CD4-positive, CD25-positive, alpha-beta regulatory T cell (primary cell): ENCODE measurements at regions not wholly inside any gene's neighbourhood (a gene's known extent, or its start where the extent isn't known, plus 50 kb on each side); places are given as distances from the start of the nearest gene placed in this dataset.
"Not testable (repeated sequence)": the region's sequence is repeated elsewhere in the genome, so short reads cannot be mapped to it uniquely, and the experiment has no call there.

ENCODE experiments used
- ATAC-seq, 2 donors: fragments of 150-1000 bp; cut with Tn5 transposase; one replicate each; pipeline ENCODE4 v1.10.0; 2021; ENCODE audit warnings: low read depth in 2 of 2, moderate number of reproducible peaks in 2 of 2, moderate library complexity in 1 of 2
- DNase-seq, 3 donors: peaks; one replicate each; pipeline versions ENCODE4 v3.0.0 to v3.0.0-alpha.2; 2012 to 2022; ENCODE audit warnings: mixed read lengths in 1 of 3
- H3K27ac ChIP-seq: one replicate; pipeline ENCODE4 v1.7.0; 2013; ENCODE audit warnings: mild to moderate bottlenecking, low read length; ENCODE audit not compliant: insufficient read depth, poor library complexity, severe bottlenecking
- H3K27me3 ChIP-seq: one replicate; pipeline ENCODE4 v1.7.0; 2013; ENCODE audit warnings: low read length; ENCODE audit not compliant: control insufficient read depth, insufficient read depth
- H3K36me3 ChIP-seq: one replicate; pipeline ENCODE4 v1.7.0; 2013; ENCODE audit warnings: mild to moderate bottlenecking, low read length, moderate library complexity; ENCODE audit not compliant: control insufficient read depth, insufficient read depth
- H3K4me1 ChIP-seq: 2 replicates; pipeline ENCODE4 v1.7.0; 2013; ENCODE audit warnings: mild to moderate bottlenecking, low read length; ENCODE audit not compliant: insufficient read depth, control insufficient read depth, poor library complexity, severe bottlenecking
- H3K4me3 ChIP-seq: one replicate; pipeline ENCODE4 v1.7.0; 2013; ENCODE audit warnings: low read depth, mild to moderate bottlenecking, low read length, moderate library complexity
- H3K9me3 ChIP-seq, 2 experiments: 1 replicate in 1 of 2; 2 replicates in 1 of 2; pipeline ENCODE4 v1.7.0; 2013; ENCODE audit warnings: low read length in 2 of 2, mild to moderate bottlenecking in 1 of 2, moderate library complexity in 1 of 2; ENCODE audit not compliant: control insufficient read depth in 2 of 2
- H3K27ac Mint-ChIP-seq, 3 donors: one replicate each; pipeline ENCODE4 v1.8.0; 2020 to 2022; ENCODE audit warnings: mild to moderate bottlenecking in 3 of 3, mixed read lengths in 3 of 3, moderate library complexity in 2 of 3
- H3K27me3 Mint-ChIP-seq: one replicate; pipeline ENCODE4 v1.8.0; 2022; ENCODE audit warnings: mild to moderate bottlenecking, mixed read lengths
- H3K36me3 Mint-ChIP-seq: one replicate; pipeline ENCODE4 v1.8.0; 2020; ENCODE audit warnings: mixed read lengths
- H3K4me1 Mint-ChIP-seq, 4 donors: one replicate each; pipeline ENCODE4 v1.8.0; 2020 to 2022; ENCODE audit warnings: mixed read lengths in 4 of 4, mild to moderate bottlenecking in 1 of 4
- H3K4me3 Mint-ChIP-seq, 4 donors: one replicate each; pipeline ENCODE4 v1.8.0; 2020 to 2022; ENCODE audit warnings: mild to moderate bottlenecking in 4 of 4, mixed read lengths in 4 of 4, moderate library complexity in 3 of 4
- H3K9me3 Mint-ChIP-seq, 7 donors: one replicate each; pipeline ENCODE4 v1.8.0; 2020 to 2022; ENCODE audit warnings: mixed read lengths in 7 of 7, mild to moderate bottlenecking in 3 of 7, moderate library complexity in 2 of 7

GRCh38 chr3:87836026-87836425, 222.8 kb downstream of the CGGBP1 start:
- Histone ChIP-seq H3K27me3 (no peaks in the 10 kb centered on the region), H3K27ac (no peak overlapping the region), H3K4me1 (no peaks in the 10 kb centered on the region), H3K4me3 (no peak overlapping the region), H3K36me3 (no peaks in the 10 kb centered on the region), H3K9me3 (peaks cover 0 to 2% of the 10 kb centered on the region in 2 experiments)
- DNase-seq, result no peak
- no peak overlapping the region for H3K27ac Mint-ChIP-seq
- no peaks in the 10 kb centered on the region for H3K4me1 Mint-ChIP-seq
- no peak overlapping the region for H3K4me3 Mint-ChIP-seq
- H3K9me3 Mint-ChIP-seq, result peaks cover 0 to 13% (median 0%) of the 10 kb centered on the region in 7 donors
- no peak for ATAC-seq
- no peaks in the 10 kb centered on the region for H3K27me3 Mint-ChIP-seq
- H3K36me3 Mint-ChIP-seq, result no peaks in the 10 kb centered on the region

DNA sequence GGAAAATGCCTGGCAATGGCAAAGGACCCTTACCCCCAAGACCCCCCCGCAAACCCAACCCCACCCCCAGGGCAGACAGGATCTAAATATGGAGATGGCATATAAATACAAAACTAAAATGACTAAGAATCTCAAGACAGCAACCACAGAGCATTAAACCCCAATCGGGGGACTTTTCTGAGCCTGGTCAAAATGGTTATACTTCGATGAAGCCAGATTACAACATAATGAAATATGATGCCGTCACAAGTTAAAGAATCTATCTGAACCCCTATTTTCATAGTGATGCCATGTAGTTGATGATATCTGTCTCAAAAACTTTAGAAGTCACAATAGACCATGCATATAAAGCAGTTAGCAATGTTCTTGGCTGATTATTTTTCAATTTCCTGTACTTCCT, 223.6 kb downstream of the CGGBP1 start:
- Histone ChIP-seq H3K9me3 (peaks cover 0 to 2% of the 10 kb centered on the region in 2 experiments), H3K36me3 (no peaks in the 10 kb centered on the region), H3K27ac (no peak overlapping the region), H3K4me3 (no peak overlapping the region), H3K4me1 (no peaks in the 10 kb centered on the region), H3K27me3 (no peaks in the 10 kb centered on the region)
- Mint-ChIP-seq H3K27ac (no peak overlapping the region), H3K4me3 (no peak overlapping the region), H3K9me3 (peaks cover 0 to 13% (median 0%) of the 10 kb centered on the region in 7 donors), H3K36me3 (no peaks in the 10 kb centered on the region), H3K27me3 (no peaks in the 10 kb centered on the region), H3K4me1 (no peaks in the 10 kb centered on the region)
- no peak for ATAC-seq
- DNase-seq, result no peak

- Histone ChIP-seq H3K36me3 (no peaks in the 10 kb centered on the region), H3K27ac (no peak overlapping the region), H3K4me1 (no peaks in the 10 kb centered on the region), H3K4me3 (no peak overlapping the region), H3K27me3 (no peaks in the 10 kb centered on the region), H3K9me3 (peaks cover 0 to 1% of the 10 kb centered on the region in 2 experiments)
- Mint-ChIP-seq H3K27me3 (no peaks in the 10 kb centered on the region), H3K4me3 (no peak overlapping the region), H3K27ac (no peak overlapping the region), H3K36me3 (no peaks in the 10 kb centered on the region), H3K9me3 (peaks cover 0 to 5% (median 0%) of the 10 kb centered on the region in 7 donors), H3K4me1 (no peaks in the 10 kb centered on the region)
- DNase-seq (no peak), ATAC-seq (no peak)
Observed at GRCh38 chr3:87834327-87834726, 224.5 kb downstream of the CGGBP1 start.

- DNase-seq (no peak), ATAC-seq (no peak)
- H3K36me3 Mint-ChIP-seq, result no peaks in the 10 kb centered on the region
- no peak overlapping the region for H3K27ac Mint-ChIP-seq
- H3K27me3 Mint-ChIP-seq, result no peaks in the 10 kb centered on the region
- no peak overlapping the region for H3K4me3 ChIP-seq
- no peak overlapping the region for H3K4me3 Mint-ChIP-seq
- H3K27ac ChIP-seq, result no peak overlapping the region
- H3K9me3 Mint-ChIP-seq, result no peaks in the 10 kb centered on the region
- no peaks in the 10 kb centered on the region for H3K4me1 ChIP-seq
- H3K9me3 ChIP-seq, result no peaks in the 10 kb centered on the region
- H3K4me1 Mint-ChIP-seq, result no peaks in the 10 kb centered on the region
- H3K27me3 ChIP-seq, result no peaks in the 10 kb centered on the region
- no peaks in the 10 kb centered on the region for H3K36me3 ChIP-seq
Observed at GRCh38 chr3:87833039-87833377, 225.8 kb downstream of the CGGBP1 start.

GRCh38 chr3:87828046-87828445, 230.8 kb downstream of the CGGBP1 start:
- no peaks in the 10 kb centered on the region for H3K27me3 ChIP-seq
- H3K27ac Mint-ChIP-seq, result no peak overlapping the region
- H3K4me1 Mint-ChIP-seq, result no peaks in the 10 kb centered on the region
- H3K4me1 ChIP-seq, result no peaks in the 10 kb centered on the region
- H3K36me3 Mint-ChIP-seq, result no peaks in the 10 kb centered on the region
- H3K36me3 ChIP-seq, result no peaks in the 10 kb centered on the region
- ATAC-seq (no peak), DNase-seq (no peak)
- no peak overlapping the region for H3K27ac ChIP-seq
- no peak overlapping the region for H3K4me3 Mint-ChIP-seq
- no peaks in the 10 kb centered on the region for H3K27me3 Mint-ChIP-seq
- peaks cover 0 to 2% (median 0%) of the 10 kb centered on the region in 7 donors for H3K9me3 Mint-ChIP-seq
- H3K4me3 ChIP-seq, result no peak overlapping the region
- H3K9me3 ChIP-seq, result no peaks in the 10 kb centered on the region

DNA sequence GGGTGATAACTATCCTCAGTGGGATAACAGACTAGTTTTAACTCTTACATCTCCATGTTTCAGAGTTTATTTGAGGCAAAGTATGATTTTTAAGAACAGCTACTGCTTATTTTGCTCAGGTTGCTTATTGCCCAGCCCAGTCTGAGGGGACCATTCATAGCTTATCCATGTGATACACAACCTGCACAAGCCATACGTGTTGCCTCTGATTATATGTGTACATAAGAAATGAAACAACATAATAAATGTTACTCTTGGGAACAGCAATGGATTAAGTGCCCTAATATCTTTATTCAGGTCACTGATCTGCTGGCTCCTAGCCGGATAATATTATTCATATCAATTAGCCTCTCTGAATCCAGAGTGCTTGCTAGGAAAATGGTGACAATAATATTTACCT, 236.2 kb downstream of the CGGBP1 start:
- ATAC-seq, result no peak
- Mint-ChIP-seq H3K36me3 (no peaks in the 10 kb centered on the region), H3K27me3 (peaks cover 5% of the 10 kb centered on the region), H3K9me3 (peaks cover 0 to 2% (median 0%) of the 10 kb centered on the region in 7 donors), H3K27ac (no peak overlapping the region), H3K4me3 (no peak overlapping the region), H3K4me1 (no peaks in the 10 kb centered on the region)
- no peak for DNase-seq
- Histone ChIP-seq H3K27me3 (no peaks in the 10 kb centered on the region), H3K27ac (no peak overlapping the region), H3K4me3 (no peak overlapping the region), H3K4me1 (no peaks in the 10 kb centered on the region), H3K9me3 (no peaks in the 10 kb centered on the region), H3K36me3 (no peaks in the 10 kb centered on the region)

DNA sequence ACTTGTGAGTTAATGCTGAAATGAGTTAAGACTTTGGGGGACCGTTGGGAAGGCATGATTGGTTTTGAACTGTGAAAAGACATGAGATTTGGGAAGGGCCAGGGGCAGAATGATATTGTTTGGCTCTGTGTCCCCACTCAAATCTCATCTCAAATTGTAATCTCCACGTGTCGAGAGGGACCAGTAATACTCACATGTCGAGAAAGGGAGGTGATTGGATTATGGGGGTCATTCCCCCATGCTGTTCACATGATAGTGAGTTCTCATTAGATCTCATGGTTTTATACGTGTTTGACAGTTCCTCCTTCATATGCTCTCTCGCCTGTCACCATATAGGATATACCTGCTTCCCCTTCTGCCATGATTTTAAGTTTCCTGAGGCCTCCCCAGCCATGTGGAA, 245.3 kb downstream of the CGGBP1 start:
- H3K27me3 Mint-ChIP-seq, H3K4me1 Mint-ChIP-seq, ATAC-seq: not testable (repeated sequence)

GRCh38 chr3:87811953-87812352, 246.9 kb downstream of the CGGBP1 start:
- DNase-seq, result no peak
- Histone ChIP-seq H3K9me3 (no peaks in the 10 kb centered on the region), H3K4me3 (no peak overlapping the region), H3K27ac (no peak overlapping the region), H3K27me3 (no peaks in the 10 kb centered on the region), H3K36me3 (no peaks in the 10 kb centered on the region), H3K4me1 (no peaks in the 10 kb centered on the region)
- Mint-ChIP-seq H3K9me3 (peaks cover 0 to 6% (median 0%) of the 10 kb centered on the region in 7 donors), H3K36me3 (no peaks in the 10 kb centered on the region), H3K27me3 (peaks cover 9% of the 10 kb centered on the region), H3K4me3 (no peak overlapping the region), H3K4me1 (no peaks in the 10 kb centered on the region), H3K27ac (no peak overlapping the region)
- no peak for ATAC-seq

More for the DNA sequence above, 245.3 kb downstream of the CGGBP1 start:
- not testable (repeated sequence) for H3K9me3 Mint-ChIP-seq, H3K27ac ChIP-seq, H3K36me3 ChIP-seq, H3K9me3 ChIP-seq, H3K27me3 ChIP-seq, H3K4me3 Mint-ChIP-seq, DNase-seq, H3K36me3 Mint-ChIP-seq, H3K4me1 ChIP-seq, H3K4me3 ChIP-seq, H3K27ac Mint-ChIP-seq
